HG02870 (cell line): ENCODE measurements at regions not wholly inside any gene's neighbourhood (a gene's known extent, or its start where the extent isn't known, plus 50 kb on each side); places are given as distances from the start of the nearest gene placed in this dataset.
"Not testable (repeated sequence)": the region's sequence is repeated elsewhere in the genome, so short reads cannot be mapped to it uniquely, and the experiment has no call there.

Source experiments
- ATAC-seq: cut with Tn5 transposase; IDR thresholded peaks from one replicate; pipeline ENCODE4 v1.9.1; 2021; ENCODE audit warnings: mild to moderate bottlenecking, moderate library complexity; ENCODE audit not compliant: unreplicated experiment

DNA sequence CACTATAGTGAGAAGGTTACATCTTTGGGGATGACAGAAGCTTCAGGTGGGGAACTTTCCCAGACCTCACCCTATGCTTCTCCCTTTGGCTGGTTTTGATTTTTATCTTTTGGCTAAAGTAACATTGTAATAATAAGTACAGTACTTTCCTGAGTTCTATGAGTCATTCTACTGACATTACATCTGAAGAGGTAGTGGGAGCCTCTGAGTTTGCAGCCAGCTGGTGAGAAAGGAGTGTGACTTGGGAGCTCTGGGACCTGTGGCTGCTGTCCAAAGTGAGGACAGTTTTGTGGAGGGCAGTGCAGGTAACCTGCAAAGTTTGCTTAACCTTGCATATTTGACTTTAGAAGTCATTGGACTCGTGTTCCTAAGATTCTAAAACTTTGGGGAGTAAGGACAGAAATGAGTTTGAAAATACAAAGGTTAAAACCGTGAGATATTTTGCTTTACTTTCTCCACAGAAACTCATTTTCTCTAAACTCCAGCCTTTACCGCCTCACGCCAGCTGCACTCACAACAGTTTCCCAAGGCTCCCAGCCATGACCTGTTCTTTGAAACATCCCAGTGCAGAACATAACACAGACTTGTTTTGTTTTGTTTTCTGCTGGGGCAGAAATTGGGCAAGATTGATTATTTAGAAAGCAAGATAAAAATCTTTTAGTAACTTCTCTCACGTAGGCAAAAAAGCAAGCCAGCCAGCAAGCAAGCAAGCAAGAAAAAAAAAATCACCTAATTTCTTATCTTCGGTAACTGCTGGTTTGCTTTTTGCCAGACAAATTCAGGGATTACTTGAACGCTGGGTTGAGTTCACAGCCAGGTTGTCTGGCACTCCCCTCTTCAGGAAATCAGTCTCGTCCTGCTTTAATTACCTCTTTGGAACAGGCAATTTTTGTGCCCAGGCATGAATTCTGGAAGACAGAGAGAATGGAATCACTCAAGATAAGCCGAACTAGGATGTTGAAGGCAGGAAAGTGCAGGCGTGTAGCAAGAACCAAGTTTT is 478.3 kb upstream of the ISX start:
- no peak for ATAC-seq

DNA sequence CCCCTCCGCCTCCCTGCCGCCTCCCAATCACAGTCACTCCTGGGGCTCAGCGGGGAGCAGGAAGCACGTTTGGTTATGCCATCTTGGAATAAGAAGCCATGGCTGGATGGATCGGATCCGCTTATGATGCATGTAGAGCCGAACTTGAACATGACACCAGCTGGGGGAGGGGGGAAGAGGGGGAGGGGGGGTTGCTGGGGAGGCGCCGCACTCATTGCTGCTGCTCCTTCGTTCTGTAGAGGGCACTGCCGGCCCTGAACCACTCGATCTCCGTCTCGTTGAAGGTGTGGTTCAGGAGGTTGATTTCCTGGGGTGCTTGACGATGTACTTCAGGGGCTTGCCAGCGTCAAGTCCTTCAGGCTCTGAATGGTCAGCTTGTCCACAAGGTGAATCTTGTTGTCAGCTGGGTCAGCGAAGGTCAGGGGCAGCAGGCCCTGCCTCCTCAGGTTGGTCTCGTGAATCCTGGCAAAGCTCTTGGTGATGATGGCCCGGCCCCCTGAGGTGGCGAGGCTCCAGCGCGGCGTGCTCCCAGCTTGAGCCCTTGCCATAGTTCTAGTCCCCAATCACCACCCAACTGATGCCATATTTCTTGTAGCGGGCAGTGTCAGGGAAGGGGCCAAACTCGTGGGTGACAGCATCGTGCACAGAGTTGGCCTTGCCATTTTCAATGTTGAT is 476.9 kb upstream of the ISX start:
- no peak for ATAC-seq

DNA sequence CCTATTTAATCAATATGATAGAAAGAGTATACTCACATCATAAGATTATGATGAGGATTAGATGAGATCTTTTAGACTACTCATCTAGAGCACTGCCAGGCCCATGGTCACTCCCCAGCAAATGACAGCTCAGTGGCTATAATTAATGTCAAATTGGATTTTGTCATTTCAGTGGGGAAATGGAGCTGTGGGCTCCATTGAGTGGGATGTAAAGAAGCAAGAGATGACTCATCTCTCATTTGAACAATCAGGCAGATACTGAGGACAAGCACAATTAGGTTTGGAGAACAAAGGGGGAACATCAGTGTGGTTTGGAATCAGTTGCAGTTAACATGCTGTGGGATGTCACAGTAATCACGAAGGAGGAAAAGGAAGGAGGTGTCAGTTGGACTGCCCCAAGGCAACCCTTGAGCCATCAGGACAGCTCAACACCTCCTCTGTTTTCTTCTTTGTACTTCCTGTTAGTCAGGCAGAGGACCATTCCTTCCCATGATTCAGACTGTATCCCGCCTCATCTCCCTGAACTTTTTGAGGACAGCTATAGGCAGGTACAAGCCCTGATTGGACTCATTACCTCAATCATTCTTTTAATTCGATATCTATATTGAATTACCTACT is 473.7 kb upstream of the ISX start:
- no peak for ATAC-seq

DNA sequence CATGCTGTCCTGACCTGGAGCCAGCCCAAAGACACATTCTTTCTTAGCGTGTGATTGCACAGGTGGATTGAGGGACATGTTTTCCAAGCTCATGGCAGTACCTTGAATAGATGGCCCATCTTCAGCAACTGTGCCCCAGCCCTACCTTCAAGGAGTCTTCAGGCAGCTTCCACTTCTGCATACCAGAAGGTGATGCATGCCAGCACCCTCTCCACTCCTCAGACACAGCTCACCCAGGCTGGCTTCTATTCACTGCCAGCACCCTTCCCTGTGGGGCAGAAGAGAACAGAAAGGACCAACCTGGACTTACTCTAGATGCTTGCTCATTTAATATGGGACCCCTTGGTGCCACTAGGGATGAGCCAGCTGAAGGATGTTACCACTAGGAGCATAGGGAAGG is 466.4 kb upstream of the ISX start:
- no peak for ATAC-seq

DNA sequence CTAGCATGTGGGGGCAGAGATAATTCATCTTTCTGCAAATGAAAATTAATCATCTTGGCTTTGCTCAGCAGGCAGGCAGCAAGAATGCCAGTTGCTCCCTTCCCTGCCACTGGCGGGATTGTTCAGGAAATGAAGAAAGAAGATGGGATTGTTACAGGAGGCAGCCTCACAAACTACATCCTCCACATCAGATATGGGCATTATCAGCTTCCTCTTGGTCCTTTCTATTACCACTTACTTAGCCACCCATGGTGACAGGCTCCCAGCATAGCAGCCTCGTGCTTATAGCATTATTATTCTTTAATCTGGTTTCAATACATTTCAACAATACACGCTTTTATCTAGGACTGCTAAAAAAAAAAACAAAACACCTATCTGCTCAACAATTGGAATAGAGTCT is 461.6 kb upstream of the ISX start:
- ATAC-seq = no peak

DNA sequence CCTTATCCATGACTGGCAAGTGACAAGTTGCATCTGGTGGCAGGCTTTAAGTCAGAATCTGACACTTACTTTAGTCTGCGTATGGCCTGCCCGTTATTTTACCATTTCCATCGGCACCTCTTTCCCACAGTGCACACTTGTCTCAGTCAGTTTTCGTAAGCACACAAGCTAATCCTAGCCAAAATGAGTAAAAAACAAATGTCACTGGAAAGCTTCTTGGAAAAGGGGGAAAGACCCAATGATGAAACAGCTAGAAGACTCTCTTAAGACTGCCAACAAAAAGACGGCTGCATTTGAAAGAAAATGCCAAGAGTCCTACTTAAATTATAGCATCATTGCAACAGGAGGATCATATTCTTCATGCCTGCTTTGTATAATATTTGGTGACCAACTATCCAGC is 457.9 kb upstream of the ISX start:
- no peak for ATAC-seq

DNA sequence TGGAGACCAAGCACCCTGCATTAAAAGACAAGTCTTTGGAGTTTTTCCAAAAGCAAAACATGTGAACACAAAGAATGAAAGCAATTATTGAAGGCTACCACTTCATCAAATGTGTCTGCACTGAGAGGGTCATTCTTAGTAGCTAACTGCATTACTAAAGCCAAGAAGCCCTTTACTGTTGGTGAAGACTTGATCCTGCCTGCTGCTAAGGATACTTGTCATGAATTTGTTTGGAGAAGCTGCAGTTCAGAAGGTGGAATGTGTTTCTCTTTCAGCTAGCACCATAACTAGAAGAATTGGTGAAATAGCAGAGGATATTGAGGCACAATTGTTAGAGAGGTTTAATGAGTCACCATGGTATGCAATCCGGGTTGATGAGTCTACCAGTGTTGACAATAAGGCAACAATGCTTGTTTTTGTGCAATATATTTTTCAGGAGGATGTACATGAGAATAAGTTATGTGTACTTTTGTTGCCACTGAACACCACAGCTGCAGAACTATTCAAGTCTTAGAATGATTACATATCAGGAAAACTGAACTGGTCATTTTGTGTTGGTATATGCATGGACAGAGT is 457.3 kb upstream of the ISX start:
- ATAC-seq = no peak

DNA sequence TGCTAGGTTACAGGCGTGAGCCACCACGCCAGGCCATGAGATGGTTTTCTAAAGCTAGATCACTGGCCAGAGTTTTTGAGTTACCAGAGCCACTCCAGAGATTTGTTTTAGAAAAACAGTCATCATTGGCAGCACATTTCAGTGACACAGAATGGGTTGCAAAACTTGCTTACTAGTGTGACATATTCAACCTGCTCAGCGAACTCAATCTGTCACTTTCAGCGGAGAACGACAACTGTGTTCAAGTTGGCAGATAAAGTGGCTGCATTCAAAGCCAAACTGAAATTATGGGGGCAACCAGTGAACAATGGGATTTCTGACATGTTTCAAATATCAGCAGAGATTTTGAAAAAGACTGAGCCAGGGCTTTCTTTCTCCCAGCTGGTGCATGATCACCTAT is 456.3 kb upstream of the ISX start:
- no peak for ATAC-seq

DNA sequence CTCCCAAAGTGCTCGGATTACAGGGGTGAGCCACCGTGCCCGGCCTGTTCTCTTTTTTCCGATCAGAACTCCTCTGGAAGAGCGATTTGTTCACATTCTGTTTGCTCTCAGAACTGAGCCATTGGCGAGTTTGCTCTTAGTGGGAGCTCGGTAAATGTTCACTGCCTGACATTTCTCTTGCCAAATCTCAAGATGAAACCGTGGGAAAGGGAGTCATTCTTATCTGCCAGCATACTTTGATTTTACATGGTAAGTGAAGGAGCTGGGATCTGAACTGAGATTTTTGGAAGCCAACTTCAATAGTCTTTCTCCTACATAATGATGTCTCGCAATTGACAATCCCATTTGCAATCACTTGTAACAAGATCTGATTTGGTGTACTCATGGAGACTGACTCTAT is 445.8 kb upstream of the ISX start:
- no peak for ATAC-seq

DNA sequence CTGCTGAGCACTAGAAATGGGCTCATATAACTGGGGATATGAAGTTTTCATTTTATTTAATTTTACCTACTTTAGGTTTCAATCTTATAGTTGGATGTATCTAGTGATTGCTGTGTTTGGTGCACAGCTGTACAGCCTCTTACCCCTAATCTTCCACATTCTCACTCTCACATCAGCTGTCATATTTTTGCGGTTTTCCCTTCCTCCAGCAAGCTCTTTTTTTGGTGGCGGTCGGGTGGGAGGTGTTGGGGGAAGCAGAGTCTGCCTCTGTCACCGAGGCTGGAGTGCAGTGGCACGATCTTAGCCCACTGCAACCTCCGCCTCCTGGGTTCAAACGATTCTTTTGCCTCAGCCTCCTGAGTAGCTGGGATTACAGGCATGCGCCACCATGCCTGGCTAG is 445.1 kb upstream of the ISX start:
- ATAC-seq = no peak

DNA sequence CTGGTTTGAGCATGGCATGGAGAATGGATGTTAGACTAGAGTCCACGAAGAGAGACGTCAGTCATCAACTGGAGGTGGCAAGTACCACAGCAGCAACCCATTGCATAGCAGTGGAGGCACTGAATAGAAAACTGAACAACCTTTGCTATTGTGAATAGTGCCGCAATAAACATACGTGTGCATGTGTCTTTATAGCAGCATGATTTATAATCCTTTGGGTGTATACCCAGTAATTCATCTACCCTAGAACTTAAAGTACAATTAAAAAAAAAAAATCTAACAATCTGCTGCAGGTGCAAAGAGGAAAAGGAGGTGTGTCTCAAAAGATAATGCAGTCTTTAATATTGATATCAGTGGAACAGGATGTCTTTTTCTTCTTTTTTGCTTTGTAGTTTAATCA is 443.4 kb upstream of the ISX start:
- no peak for ATAC-seq

DNA sequence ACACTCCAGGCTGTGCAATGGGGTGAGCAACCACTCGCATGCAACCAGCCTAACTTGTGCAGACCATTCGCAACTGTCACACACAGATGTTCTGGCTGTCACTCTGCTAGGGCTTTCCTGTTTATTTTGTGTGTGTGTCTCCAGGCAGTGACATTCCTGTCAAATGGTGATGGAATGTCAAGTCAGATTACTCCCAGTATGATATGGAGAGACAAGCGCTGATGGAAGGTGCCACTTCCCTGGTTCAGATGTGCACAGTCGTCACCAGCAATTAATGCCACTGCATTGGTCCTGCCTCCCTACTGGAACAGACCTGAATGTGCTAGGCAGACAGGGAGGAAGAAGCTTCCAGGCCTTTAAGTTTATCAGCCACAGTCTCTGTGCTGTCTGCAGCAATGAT is 442.4 kb upstream of the ISX start:
- no peak for ATAC-seq

DNA sequence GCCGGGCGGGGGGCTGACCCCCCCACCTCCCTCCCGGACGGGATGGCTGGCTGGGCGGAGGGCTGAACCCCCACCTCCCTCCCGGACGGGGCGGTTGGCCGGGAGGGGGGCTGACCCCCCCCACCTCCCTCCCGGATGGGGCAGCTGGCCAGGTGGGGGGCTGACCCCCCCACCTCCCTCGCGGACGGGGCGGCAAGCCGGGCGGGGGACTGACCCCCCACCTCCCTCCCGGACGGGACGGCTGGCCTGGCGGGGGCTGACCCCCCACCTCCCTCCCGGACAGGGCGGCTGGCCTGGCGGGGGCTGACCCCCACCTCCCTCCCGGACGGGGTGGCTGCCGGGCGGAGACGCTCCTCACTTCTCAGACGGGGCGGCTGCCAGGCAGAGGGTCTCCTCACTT is 440.1 kb upstream of the ISX start:
- not testable (repeated sequence) for ATAC-seq

DNA sequence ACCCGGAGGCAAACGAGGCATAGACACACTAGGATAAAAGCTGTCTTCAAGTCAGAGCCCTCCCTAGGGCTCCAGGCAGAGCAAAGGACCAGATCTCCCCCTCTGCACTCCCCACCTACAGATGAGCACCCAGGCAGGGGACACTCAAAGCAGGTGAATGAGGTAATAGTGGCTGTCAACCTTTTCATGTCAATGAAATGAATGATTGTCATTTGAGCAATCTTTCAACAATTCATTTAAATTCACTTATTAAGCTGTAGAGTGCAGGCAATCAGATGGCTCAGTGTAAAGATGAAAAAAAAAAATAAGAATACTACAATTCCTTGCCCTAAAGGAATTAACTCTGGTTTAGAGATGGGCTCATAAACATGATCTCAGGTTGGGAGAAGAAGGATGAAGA is 427.8 kb upstream of the ISX start:
- no peak for ATAC-seq

DNA sequence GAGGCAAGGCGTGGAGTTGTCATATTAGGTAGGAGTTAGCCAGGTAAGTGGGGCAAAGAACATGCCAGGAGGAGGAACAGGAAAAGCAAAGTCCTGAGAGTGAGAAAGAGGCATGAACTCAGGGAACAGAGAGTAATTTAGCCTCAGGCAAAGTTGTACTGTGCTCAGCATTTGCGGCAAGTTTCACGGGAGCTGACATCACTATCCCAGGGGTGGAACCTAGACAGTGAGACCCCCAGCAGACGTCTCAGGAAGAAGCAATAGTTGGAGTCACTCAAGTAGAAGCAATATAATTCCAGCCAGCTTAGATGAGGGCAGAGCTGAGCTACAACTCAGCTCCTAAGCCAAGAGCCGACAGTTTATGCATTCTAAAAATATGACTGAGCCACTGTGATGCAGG is 426.0 kb upstream of the ISX start:
- ATAC-seq = no peak

DNA sequence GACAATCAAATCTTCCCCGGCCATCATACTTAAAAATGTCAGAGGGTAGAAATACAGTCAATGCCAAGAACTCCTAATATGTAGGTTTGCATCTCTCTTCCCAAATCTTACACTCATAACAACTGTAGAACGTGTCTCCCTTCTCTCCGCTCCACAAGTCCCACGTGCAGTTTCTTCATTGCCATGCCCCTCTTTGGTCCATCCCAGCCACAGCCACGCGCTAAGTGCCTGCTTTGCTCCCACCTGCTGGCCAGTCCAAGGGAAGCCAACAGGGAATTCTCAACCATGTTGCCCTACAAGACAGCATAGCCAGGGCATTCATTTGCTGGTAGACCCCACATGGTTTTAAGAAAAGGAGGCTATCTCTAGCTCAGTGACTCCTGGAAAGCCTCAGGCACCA is 420.6 kb upstream of the ISX start:
- no peak for ATAC-seq

DNA sequence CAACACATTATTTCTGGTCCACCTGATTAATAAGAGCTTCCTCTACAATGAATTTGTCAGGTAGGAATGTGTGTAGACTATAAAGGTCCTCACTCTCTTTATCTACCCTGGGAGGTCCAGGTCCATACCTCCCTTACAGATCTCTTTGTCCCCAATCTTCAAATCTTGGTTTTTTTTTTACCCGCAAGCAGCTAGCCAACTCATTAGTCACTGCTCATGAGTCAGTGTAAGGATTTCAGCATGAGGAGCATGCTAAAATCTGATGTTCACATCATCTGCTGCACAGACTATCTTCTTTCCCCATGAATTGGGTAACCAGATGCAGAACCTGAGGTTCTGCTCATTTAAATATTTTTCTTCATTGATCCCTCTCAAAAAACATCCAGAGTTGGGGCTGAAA is 397.0 kb upstream of the ISX start:
- ATAC-seq = no peak

DNA sequence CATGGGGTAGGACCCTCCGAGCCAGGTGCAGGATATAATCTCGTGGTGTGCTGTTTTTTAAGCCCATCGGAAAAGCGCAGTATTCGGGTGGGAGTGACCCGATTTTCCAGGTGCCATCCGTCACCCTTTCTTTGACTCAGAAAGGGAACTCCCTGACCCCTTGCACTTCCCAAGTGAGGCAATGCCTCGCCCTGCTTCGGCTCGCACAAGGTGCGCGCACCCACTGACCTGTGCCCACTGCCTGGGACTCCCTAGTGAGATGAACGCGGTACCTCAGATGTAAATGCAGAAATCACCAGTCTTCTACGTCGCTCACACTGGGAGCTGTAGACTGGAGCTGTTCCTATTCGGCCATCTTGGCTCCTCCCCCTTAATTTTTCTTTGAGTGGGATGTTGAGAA is 382.9 kb upstream of the ISX start:
- not testable (repeated sequence) for ATAC-seq

DNA sequence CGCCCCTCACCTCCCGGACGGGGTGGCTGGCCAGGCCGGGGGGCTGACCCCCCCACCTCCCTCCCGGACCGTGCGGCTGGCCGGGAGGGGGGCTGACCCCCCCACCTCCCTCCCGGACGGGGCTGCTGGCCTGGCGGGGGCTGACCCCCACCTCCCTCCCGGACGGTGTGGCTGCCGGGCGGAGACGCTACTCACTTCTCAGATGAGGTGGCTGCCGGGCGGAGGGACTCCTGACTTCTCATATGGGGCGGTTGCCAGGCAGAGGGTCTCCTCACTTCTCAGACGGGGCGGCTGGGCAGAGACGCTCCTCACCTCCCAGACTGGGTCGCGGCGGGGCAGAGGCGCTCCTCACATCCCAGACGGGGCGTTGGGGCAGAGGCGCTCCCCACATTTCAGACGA is 381.7 kb upstream of the ISX start:
- ATAC-seq = not testable (repeated sequence)

DNA sequence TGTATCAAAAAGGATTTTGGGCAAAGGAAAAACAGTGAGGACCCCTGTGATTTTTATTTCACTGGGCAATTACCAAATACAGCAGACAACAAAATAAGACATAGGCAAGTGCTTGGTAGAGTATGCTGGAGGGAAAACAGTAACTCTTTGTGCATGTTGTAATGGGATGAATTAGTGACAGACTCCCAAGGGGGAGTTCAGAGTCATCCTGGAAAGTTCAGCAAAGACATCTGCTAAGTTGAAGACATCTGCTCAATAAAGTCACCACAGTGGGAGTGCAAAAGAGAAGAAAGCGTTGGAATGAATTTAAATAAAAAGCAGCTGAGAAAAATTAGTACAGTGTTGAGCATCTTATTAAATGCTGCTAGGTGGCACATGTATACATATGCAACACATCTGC is 378.8 kb upstream of the ISX start:
- no peak for ATAC-seq

DNA sequence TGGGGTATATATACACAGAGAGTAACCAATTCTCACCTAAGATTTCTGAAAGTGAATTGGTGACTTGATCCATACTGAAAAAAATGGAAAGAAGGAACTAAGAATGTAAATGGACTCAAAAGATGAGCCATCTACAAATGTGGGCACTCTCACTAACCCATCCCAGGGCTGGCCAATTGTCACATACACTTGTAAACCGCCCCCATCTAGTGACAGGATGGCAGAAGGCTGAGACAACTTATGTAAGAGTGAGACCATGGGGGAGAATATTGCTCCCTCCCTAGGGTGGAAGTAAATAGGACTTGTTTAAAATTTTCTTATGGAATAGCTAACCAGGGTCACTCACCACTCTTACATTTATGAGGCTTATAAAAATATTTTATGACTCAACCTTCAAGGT is 377.1 kb upstream of the ISX start:
- no peak for ATAC-seq

DNA sequence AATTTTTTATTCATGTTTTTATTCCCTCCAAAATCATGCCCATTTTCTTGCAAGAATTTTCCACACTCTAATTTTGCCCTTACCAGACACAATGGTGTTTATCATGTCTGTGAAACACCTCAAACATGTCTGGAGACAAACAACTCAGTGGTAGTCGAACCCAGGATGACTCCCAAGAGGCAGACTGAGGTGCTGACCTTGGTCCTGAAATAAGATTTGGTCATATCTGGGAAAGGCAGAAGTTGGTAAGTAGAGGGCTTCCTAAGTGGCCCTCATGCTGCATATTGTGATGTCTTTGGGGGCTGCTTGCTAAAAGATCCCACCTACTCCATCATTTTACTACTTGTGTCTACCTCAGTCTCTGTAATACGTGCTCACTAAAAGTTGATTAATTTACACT is 369.4 kb upstream of the ISX start:
- ATAC-seq = no peak
